Stimulated activated CD8-positive, alpha-beta memory T cell treated with anti-CD3 and anti-CD28 coated beads, Interleukin-15, amount 100 ng/mL, for 48 hours (primary cell): ENCODE measurements at regions not wholly inside any gene's neighbourhood (a gene's known extent, or its start where the extent isn't known, plus 50 kb on each side); places are given as distances from the start of the nearest gene placed in this dataset.

ENCODE experiments used
- DNase-seq, 2 donors: peaks; one replicate each; pipeline ENCODE4 v3.0.0-alpha.2; 2020; ENCODE audit warnings: low read depth in 2 of 2

- no peak for DNase-seq
Observed at GRCh38 chr4:18880871-18881270, 859.3 kb upstream of the LCORL start.

- no peak for DNase-seq
Observed at GRCh38 chr4:18878561-18878960, 857.0 kb upstream of the LCORL start.

- no peak for DNase-seq
Observed at GRCh38 chr4:18869166-18869565, 847.6 kb upstream of the LCORL start.

- no peak for DNase-seq
Observed at GRCh38 chr4:18860836-18861530, 839.4 kb upstream of the LCORL start.

- no peak for DNase-seq
Observed at GRCh38 chr4:18859468-18859867, 837.9 kb upstream of the LCORL start.

GRCh38 chr4:18858229-18858922 lies 836.8 kb upstream of the LCORL start:
- DNase-seq = no peak

- DNase-seq = no peak
Observed at GRCh38 chr4:18850867-18851266, 829.3 kb upstream of the LCORL start.

- no peak for DNase-seq
Observed at GRCh38 chr4:18847249-18847890, 825.8 kb upstream of the LCORL start.

- no peak for DNase-seq
Observed at GRCh38 chr4:18846313-18846712, 824.8 kb upstream of the LCORL start.

- DNase-seq = no peak
Observed at GRCh38 chr4:18844726-18845125, 823.2 kb upstream of the LCORL start.

- DNase-seq = no peak
Observed at GRCh38 chr4:18842431-18842830, 820.9 kb upstream of the LCORL start.

GRCh38 chr4:18840481-18840880 lies 818.9 kb upstream of the LCORL start:
- no peak for DNase-seq

- no peak for DNase-seq
Observed at GRCh38 chr4:18816228-18816895, 794.8 kb upstream of the LCORL start.

- DNase-seq = no peak
Observed at GRCh38 chr4:18815779-18816173, 794.2 kb upstream of the LCORL start.

- no peak for DNase-seq
Observed at GRCh38 chr4:18815081-18815778, 793.7 kb upstream of the LCORL start.

- DNase-seq = no peak
Observed at GRCh38 chr4:18813771-18814170, 792.2 kb upstream of the LCORL start.

GRCh38 chr4:18813055-18813454 lies 791.5 kb upstream of the LCORL start:
- no peak for DNase-seq

GRCh38 chr4:18803781-18804180 lies 782.2 kb upstream of the LCORL start:
- no peak for DNase-seq

GRCh38 chr4:18798123-18798522 lies 776.6 kb upstream of the LCORL start:
- no peak for DNase-seq

GRCh38 chr4:18795794-18796193 lies 774.2 kb upstream of the LCORL start:
- no peak for DNase-seq

- no peak for DNase-seq
Observed at GRCh38 chr4:18777190-18777930, 755.8 kb upstream of the LCORL start.
